GM20000 (cell line): ENCODE measurements at regions not wholly inside any gene's neighbourhood (a gene's known extent, or its start where the extent isn't known, plus 50 kb on each side); places are given as distances from the start of the nearest gene placed in this dataset.

Source experiments
- DNase-seq: peaks from one replicate; pipeline ENCODE4 v3.0.0; 2012; ENCODE audit warnings: low spot score
- TF ChIP-seq, protein P1 (sequence below): IDR thresholded peaks from 2 replicates; pipeline ENCODE4 v1.5.1; 2012; ENCODE audit warnings: mild to moderate bottlenecking, control low read depth; ENCODE audit errors: extremely low read depth, missing control alignments

DNA sequence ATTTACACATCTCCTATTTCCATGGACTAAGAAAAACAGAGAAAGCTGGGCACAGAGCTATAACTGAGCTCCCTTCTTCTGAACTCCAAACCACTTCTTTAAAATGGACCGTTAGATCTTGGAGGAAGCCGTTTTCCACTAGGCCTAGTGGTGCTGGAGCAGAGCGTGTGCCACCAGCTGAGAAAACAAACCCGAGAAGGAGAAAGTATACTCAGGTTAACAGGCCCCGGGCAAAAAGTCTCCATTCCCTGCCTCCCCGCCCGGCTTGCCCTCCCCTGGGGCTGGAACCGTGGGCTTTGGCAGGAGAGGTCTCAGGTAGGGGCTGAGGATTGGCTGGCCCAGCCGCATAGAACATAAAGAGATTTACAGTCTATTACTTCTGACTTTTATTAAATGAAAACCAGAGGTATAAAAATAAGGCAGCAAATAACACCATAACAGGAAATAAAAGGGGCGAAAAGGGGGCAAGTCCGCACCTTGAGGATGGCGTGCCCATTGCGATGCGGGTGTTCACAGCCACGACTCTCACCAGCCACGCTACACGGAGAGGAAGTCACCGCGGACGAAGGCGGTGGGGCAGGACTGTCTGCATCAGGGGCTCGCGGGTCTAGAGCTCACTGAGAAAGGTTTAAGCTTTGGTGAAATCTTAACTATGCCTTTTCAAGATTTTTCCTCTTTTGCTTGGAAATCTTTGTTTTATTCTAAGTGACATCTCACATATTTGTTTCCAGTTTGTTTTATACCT lies 191.2 kb upstream of the GMDS start:
- TF ChIP-seq, protein P1, sequence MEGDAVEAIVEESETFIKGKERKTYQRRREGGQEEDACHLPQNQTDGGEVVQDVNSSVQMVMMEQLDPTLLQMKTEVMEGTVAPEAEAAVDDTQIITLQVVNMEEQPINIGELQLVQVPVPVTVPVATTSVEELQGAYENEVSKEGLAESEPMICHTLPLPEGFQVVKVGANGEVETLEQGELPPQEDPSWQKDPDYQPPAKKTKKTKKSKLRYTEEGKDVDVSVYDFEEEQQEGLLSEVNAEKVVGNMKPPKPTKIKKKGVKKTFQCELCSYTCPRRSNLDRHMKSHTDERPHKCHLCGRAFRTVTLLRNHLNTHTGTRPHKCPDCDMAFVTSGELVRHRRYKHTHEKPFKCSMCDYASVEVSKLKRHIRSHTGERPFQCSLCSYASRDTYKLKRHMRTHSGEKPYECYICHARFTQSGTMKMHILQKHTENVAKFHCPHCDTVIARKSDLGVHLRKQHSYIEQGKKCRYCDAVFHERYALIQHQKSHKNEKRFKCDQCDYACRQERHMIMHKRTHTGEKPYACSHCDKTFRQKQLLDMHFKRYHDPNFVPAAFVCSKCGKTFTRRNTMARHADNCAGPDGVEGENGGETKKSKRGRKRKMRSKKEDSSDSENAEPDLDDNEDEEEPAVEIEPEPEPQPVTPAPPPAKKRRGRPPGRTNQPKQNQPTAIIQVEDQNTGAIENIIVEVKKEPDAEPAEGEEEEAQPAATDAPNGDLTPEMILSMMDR, result no peak
- DNase-seq, result no peak

DNA sequence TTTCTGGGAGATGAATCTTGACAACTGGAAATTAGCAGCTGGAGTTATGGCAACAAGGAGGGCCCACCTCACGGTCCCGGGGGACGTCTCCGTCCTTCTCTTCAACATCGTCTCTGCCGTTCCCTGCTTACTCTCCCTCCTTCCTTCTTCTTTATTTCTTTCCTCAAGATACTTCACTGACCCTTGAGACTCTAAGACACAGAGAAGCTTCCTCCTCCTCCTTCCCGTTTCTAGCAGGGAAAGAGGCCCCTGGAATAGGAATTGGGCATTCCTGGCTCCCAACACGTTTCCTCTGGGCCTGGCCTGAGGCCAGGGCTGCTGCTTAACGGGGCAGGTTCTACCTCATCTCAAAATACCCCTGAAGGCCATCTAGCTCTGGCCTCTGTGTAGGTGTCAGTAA lies 189.9 kb upstream of the GMDS start:
- no peak for DNase-seq
- TF ChIP-seq, protein P1, result no peak

DNA sequence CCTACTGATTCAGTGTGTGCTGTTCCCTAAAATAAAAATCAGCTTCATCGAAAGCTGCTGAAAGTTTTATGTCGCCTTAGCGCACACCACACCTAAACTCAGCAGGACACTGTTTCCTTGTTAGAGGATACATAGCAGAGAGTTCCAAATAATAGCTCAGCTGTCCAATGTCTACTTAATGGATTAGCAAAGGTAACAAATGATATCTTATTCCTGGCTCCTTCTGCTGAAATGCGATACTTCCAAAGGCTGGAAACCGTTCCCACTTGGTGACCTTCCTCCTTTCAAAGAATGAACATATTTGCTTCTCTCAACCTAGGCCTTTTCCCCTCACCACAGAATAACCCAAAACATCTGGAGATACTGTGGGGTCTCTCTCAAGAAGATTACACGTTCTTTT lies 189.5 kb upstream of the GMDS start:
- TF ChIP-seq, protein P1, result no peak
- no peak for DNase-seq

DNA sequence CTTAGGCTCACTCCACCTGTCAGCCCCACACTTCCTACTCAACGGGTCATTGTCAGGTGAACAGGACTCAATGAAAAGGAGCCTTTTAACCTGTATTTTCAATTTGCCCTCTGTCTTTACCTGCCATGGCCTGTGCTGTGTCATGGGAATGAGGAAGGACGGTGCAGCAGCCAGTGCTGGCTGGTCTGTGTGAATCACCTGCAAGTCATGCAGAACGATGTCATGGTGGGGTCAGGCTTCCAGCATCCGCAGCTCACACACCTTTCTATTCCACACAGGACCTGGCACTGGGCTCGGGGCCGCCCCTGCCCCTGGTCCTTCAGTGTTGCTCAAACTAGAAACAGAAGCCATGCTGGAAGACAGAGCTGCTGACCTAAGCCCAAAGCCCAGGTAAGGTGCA lies 188.7 kb upstream of the GMDS start:
- TF ChIP-seq, protein P1, result no peak
- DNase-seq, result no peak

DNA sequence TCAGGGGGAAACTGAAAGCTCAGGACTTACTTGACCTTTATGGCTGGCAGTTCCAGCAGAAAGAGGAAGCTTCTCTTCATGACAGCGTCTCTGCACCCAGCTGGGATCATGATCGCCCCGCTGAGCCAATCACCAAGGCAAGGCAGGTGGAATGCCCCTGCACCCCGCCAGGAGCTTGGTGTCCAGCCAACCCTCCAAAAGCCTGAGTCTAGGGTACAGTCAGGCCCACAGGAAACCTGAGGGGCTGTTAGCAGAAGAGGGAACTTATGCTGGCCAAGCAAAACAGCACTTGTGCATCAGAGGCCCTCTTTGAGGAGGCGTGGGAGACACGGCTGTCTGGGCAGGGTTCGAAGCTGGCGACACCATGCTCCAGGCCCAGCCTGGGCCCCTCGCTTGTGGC lies 188.3 kb upstream of the GMDS start:
- TF ChIP-seq, protein P1, result no peak
- no peak for DNase-seq

DNA sequence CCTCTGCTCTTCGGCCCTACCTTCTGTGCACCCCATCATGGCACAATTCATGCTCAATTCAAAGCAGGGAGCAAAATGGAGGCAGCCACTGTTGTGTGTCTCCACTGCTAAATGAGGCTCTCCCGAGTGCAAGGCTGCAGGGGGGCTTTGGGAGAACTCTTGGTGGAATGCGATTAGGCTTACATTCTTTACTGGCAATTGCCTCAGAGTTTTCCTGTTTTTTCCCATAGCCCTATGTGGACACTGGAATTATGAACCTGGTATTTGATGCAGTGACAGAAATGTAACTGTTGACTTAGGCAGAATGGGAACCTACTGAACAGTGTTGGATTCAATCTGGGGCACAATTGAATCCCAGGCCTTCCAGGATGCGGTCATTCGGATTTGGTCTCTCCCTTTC lies 187.9 kb upstream of the GMDS start:
- TF ChIP-seq, protein P1, result no peak
- DNase-seq, result no peak

DNA sequence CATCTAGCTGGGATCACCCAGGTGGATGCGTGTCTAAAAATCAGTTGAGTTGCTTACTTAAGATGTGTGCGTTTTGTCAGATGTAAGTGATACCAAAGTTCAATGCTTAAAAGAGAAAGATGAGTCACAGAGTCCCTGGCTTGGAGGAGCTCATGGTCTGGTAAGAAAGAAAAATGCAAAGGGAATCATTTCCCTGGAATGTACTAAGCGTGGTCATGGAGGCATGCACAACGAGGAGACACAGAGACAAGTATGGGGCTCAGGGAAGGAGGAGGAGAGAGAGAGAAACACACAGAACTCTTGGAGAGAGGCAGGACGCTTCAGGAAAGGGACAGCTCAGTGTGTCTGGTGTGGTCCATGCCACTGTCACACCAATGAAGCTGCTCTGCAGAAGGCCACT lies 186.9 kb upstream of the GMDS start:
- DNase-seq, result no peak
- TF ChIP-seq, protein P1, result no peak
